Hepatocyte (in vitro differentiated cells): ENCODE measurements at regions not wholly inside any gene's neighbourhood (a gene's known extent, or its start where the extent isn't known, plus 50 kb on each side); places are given as distances from the start of the nearest gene placed in this dataset.

ENCODE experiments used
- CTCF ChIP-seq: fragments of 200-600 bp; sonication (generic); IDR thresholded peaks from 2 replicates; pipeline ENCODE4 v1.5.1; 2016; ENCODE audit warnings: antibody characterized with exemption, mild to moderate bottlenecking; ENCODE audit not compliant: poor library complexity
- EZH2 ChIP-seq: fragments of 200-600 bp; sonication (generic); IDR thresholded peaks from 2 replicates; pipeline ENCODE4 v1.6.1; 2016; ENCODE audit warnings: antibody characterized with exemption, mild to moderate bottlenecking, borderline replicate concordance

- no peak for TF ChIP-seq CTCF
- no peak for TF ChIP-seq EZH2
Observed at GRCh38 chr3:195011231-195011834, 259.6 kb downstream of the XXYLT1 start.
